HEK293 (cell line): ENCODE measurements at regions not wholly inside any gene's neighbourhood (a gene's known extent, or its start where the extent isn't known, plus 50 kb on each side); places are given as distances from the start of the nearest gene placed in this dataset.

ENCODE experiments used
- KLF16 ChIP-seq: fragments of 450-650 bp; formaldehyde crosslinking; IDR thresholded peaks from 2 replicates; pipeline ENCODE4 v1.5.1; 2017; ENCODE audit warnings: missing biosample characterization, missing genetic modification characterization
- PATZ1 ChIP-seq: fragments of 450-650 bp; formaldehyde crosslinking; IDR thresholded peaks from 2 replicates; pipeline ENCODE4 v1.5.1; 2016; ENCODE audit warnings: missing biosample characterization, missing genetic modification characterization
- PRDM10 ChIP-seq: fragments of 450-650 bp; formaldehyde crosslinking; IDR thresholded peaks from 2 replicates; pipeline ENCODE4 v1.5.1; 2016; ENCODE audit warnings: missing biosample characterization, missing genetic modification characterization
- PRDM6 ChIP-seq: fragments of 450-650 bp; formaldehyde crosslinking; IDR thresholded peaks from 2 replicates; pipeline ENCODE4 v1.5.1; 2017; ENCODE audit warnings: missing biosample characterization, missing genetic modification characterization
- SETDB1 ChIP-seq: IDR thresholded peaks from one replicate; pipeline ENCODE4 v1.6.1; 2017; ENCODE audit warnings: mild to moderate bottlenecking, low read length, moderate library complexity, mixed read lengths; ENCODE audit not compliant: insufficient read length
- SP7 ChIP-seq: fragments of 450-650 bp; formaldehyde crosslinking; IDR thresholded peaks from 2 replicates; pipeline ENCODE4 v1.5.1; 2016; ENCODE audit warnings: missing biosample characterization, missing genetic modification characterization
- ZBTB17 ChIP-seq: fragments of 450-650 bp; formaldehyde crosslinking; IDR thresholded peaks from 2 replicates; pipeline ENCODE4 v1.5.1; 2016; ENCODE audit warnings: missing biosample characterization, missing genetic modification characterization
- ZBTB48 ChIP-seq: fragments of 450-650 bp; formaldehyde crosslinking; IDR thresholded peaks from 2 replicates; pipeline ENCODE4 v1.5.1; 2016; ENCODE audit warnings: missing biosample characterization, missing genetic modification characterization
- ZIC2 ChIP-seq: fragments of 450-650 bp; formaldehyde crosslinking; IDR thresholded peaks from 2 replicates; pipeline ENCODE4 v1.5.1; 2016; ENCODE audit warnings: missing biosample characterization, missing genetic modification characterization
- ZNF155 ChIP-seq: fragments of 450-650 bp; formaldehyde crosslinking; IDR thresholded peaks from 2 replicates; pipeline ENCODE4 v1.5.1; 2016; ENCODE audit warnings: missing biosample characterization, missing genetic modification characterization
- ZNF174 ChIP-seq: fragments of 450-650 bp; formaldehyde crosslinking; IDR thresholded peaks from 2 replicates; pipeline ENCODE4 v1.5.0; 2017; ENCODE audit warnings: missing biosample characterization, mild to moderate bottlenecking, missing genetic modification characterization
- ZNF184 ChIP-seq: fragments of 450-650 bp; IDR thresholded peaks from 2 replicates; pipeline ENCODE4 v1.5.1; 2018; ENCODE audit warnings: missing biosample characterization, mild to moderate bottlenecking, missing genetic modification characterization
- ZNF223 ChIP-seq: fragments of 450-650 bp; formaldehyde crosslinking; IDR thresholded peaks from 2 replicates; pipeline ENCODE4 v1.5.1; 2016; ENCODE audit warnings: missing biosample characterization, missing genetic modification characterization
- ZNF24 ChIP-seq: fragments of 450-650 bp; formaldehyde crosslinking; IDR thresholded peaks from 2 replicates; pipeline ENCODE4 v1.5.1; 2016; ENCODE audit warnings: missing biosample characterization, missing genetic modification characterization
- ZNF335 ChIP-seq: fragments of 450-650 bp; formaldehyde crosslinking; conservative IDR thresholded peaks from 2 replicates; pipeline ENCODE4 v1.5.1; 2016; ENCODE audit warnings: missing biosample characterization, missing genetic modification characterization
- ZNF510 ChIP-seq: fragments of 450-650 bp; formaldehyde crosslinking; IDR thresholded peaks from 2 replicates; pipeline ENCODE4 v1.5.1; 2018; ENCODE audit warnings: mild to moderate bottlenecking, missing genetic modification characterization, missing biosample characterization; ENCODE audit not compliant: insufficient replicate concordance
- ZNF529 ChIP-seq: fragments of 450-650 bp; formaldehyde crosslinking; IDR thresholded peaks from 2 replicates; pipeline ENCODE4 v1.5.1; 2017; ENCODE audit warnings: missing genetic modification characterization, missing biosample characterization; ENCODE audit not compliant: insufficient replicate concordance
- ZNF626 ChIP-seq: fragments of 450-650 bp; sonication (Bioruptor Pico); formaldehyde crosslinking; IDR thresholded peaks from 2 replicates; pipeline ENCODE4 v1.5.1; 2018; ENCODE audit warnings: missing biosample characterization, missing genetic modification characterization, inconsistent platforms
- ZNF639 ChIP-seq: fragments of 450-650 bp; formaldehyde crosslinking; IDR thresholded peaks from 2 replicates; pipeline ENCODE4 v1.5.1; 2016; ENCODE audit warnings: missing biosample characterization, missing genetic modification characterization
- ZNF654 ChIP-seq: fragments of 450-650 bp; formaldehyde crosslinking; IDR thresholded peaks from 2 replicates; pipeline ENCODE4 v1.5.1; 2016; ENCODE audit warnings: low read depth, missing biosample characterization, missing genetic modification characterization
- ZNF660 ChIP-seq: fragments of 450-650 bp; IDR thresholded peaks from 2 replicates; pipeline ENCODE4 v1.5.1; 2018; ENCODE audit warnings: missing biosample characterization, mild to moderate bottlenecking, missing genetic modification characterization
- ZNF707 ChIP-seq: fragments of 450-650 bp; formaldehyde crosslinking; IDR thresholded peaks from 2 replicates; pipeline ENCODE4 v1.5.1; 2016; ENCODE audit warnings: missing biosample characterization, missing genetic modification characterization
- ZNF76 ChIP-seq: fragments of 450-650 bp; formaldehyde crosslinking; IDR thresholded peaks from 2 replicates; pipeline ENCODE4; 2016; ENCODE audit warnings: low read depth, missing biosample characterization, missing genetic modification characterization, borderline replicate concordance
- ZNF785 ChIP-seq: fragments of 450-650 bp; formaldehyde crosslinking; IDR thresholded peaks from 2 replicates; pipeline ENCODE4 v1.5.1; 2016; ENCODE audit warnings: missing biosample characterization, missing genetic modification characterization
- ZNF830 ChIP-seq: fragments of 450-650 bp; IDR thresholded peaks from 2 replicates; pipeline ENCODE4 v1.5.0; 2018; ENCODE audit warnings: missing biosample characterization, missing genetic modification characterization, low read depth, mild to moderate bottlenecking, moderate library complexity
- ZNF837 ChIP-seq: fragments of 450-650 bp; formaldehyde crosslinking; IDR thresholded peaks from 2 replicates; pipeline ENCODE4 v1.5.1; 2016; ENCODE audit warnings: missing biosample characterization, missing genetic modification characterization
- ZNF843 ChIP-seq: fragments of 450-650 bp; formaldehyde crosslinking; IDR thresholded peaks from 2 replicates; pipeline ENCODE4 v1.5.1; 2016; ENCODE audit warnings: missing biosample characterization, missing genetic modification characterization
- ZSCAN18 ChIP-seq: fragments of 450-650 bp; formaldehyde crosslinking; IDR thresholded peaks from 2 replicates; pipeline ENCODE4 v1.5.1; 2016; ENCODE audit warnings: missing biosample characterization, missing genetic modification characterization
- TF ChIP-seq, protein P1 (sequence below): fragments of 450-650 bp; formaldehyde crosslinking; IDR thresholded peaks from 2 replicates; pipeline ENCODE4 v1.5.1; 2017; ENCODE audit warnings: missing biosample characterization, missing genetic modification characterization

GRCh38 chr5:93249651-93250289 lies 331.2 kb downstream of the NR2F1-AS1 start (continued):
- TF ChIP-seq ZIC2 (no peak), ZNF155 (tag by site-specific recombination) (no peak), ZNF660 (no peak), PRDM6 (tag by site-specific recombination) (peak; percentile 71), ZNF785 (tag by site-specific recombination) (no peak), ZNF830 (tag by site-specific recombination) (no peak), ZNF837 (tag by site-specific recombination) (no peak), ZNF24 (no peak), PRDM10 (tag by site-specific recombination) (peak; percentile 18; the same call in 1 of the 2 replicates), ZNF529 (tag by site-specific recombination) (no peak), ZNF335 (tag by site-specific recombination) (no peak; the same call in 1 of the 2 replicates), ZSCAN18 (tag by site-specific recombination) (no peak), SP7 (no peak), ZNF639 (tag by site-specific recombination) (no peak), ZNF654 (no peak), ZNF707 (tag by site-specific recombination) (no peak), ZBTB48 (tag by site-specific recombination) (no peak), SETDB1 (no peak), ZNF626 (tag by site-specific recombination) (no peak), ZNF184 (tag by site-specific recombination) (no peak), ZNF223 (tag by site-specific recombination) (no peak), ZNF843 (tag by site-specific recombination) (peak; percentile 60), ZNF510 (no peak), ZNF76 (tag by site-specific recombination) (no peak), PATZ1 (no peak), ZNF174 (tag by site-specific recombination) (no peak), KLF16 (no peak), ZBTB17 (tag by site-specific recombination) (0 out of 2 replicates have a peak, but pooled peaks have one; percentile 35)
- TF ChIP-seq, protein P1, sequence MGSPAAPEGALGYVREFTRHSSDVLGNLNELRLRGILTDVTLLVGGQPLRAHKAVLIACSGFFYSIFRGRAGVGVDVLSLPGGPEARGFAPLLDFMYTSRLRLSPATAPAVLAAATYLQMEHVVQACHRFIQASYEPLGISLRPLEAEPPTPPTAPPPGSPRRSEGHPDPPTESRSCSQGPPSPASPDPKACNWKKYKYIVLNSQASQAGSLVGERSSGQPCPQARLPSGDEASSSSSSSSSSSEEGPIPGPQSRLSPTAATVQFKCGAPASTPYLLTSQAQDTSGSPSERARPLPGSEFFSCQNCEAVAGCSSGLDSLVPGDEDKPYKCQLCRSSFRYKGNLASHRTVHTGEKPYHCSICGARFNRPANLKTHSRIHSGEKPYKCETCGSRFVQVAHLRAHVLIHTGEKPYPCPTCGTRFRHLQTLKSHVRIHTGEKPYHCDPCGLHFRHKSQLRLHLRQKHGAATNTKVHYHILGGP (tag by site-specific recombination): no peak
